CD4-positive, alpha-beta memory T cell (primary cell): ENCODE measurements at regions not wholly inside any gene's neighbourhood (a gene's known extent, or its start where the extent isn't known, plus 50 kb on each side); places are given as distances from the start of the nearest gene placed in this dataset.

Source experiments
- CTCF ChIA-PET: fragments of 350-600 bp; sonication (Branson Sonifier 250); formaldehyde crosslinking; loops from one replicate; lab custom pipeline; 2021; ENCODE audit warnings: inconsistent platforms; ENCODE audit not compliant: partially characterized antibody; lab: Charles Lee
- POLR2A ChIA-PET: fragments of 350-600 bp; sonication (Branson Sonifier 250); formaldehyde crosslinking; loops from one replicate; lab custom pipeline; 2021; ENCODE audit not compliant: partially characterized antibody; lab: Charles Lee
- DNase-seq, 5 donors: peaks; one replicate each; pipeline versions ENCODE4 v3.0.0 to v3.0.0-alpha.2; 2020 to 2022; ENCODE audit warnings: mixed read lengths in 1 of 5
- H3K27ac ChIP-seq: one replicate; pipeline ENCODE4 v1.7.0; 2013; ENCODE audit warnings: low read depth, low read length
- H3K27me3 ChIP-seq: 2 replicates; pipeline ENCODE4 v1.7.0; 2013; ENCODE audit warnings: mild to moderate bottlenecking, low read length, moderate library complexity; ENCODE audit not compliant: insufficient read depth
- H3K36me3 ChIP-seq: 2 replicates; pipeline ENCODE4 v1.7.0; 2013; ENCODE audit warnings: mild to moderate bottlenecking, low read length, moderate library complexity; ENCODE audit not compliant: insufficient read depth
- H3K4me1 ChIP-seq: 2 replicates; pipeline ENCODE4 v1.7.0; 2013; ENCODE audit warnings: mild to moderate bottlenecking, low read length, moderate library complexity; ENCODE audit not compliant: insufficient read depth
- H3K4me3 ChIP-seq, 2 donors: one replicate each; pipeline ENCODE4 v1.7.0; 2013; ENCODE audit warnings: low read length in 2 of 2, mild to moderate bottlenecking in 1 of 2
- H3K9me3 ChIP-seq, 2 donors: one replicate each; pipeline ENCODE4 v1.7.0; 2013; ENCODE audit warnings: low read length in 2 of 2, control low read depth in 1 of 2; ENCODE audit not compliant: control insufficient read depth in 1 of 2
- H3K27ac Mint-ChIP-seq, 7 donors: one replicate each; pipeline ENCODE4 v1.8.0; 2020 to 2021; ENCODE audit warnings: mixed read lengths in 7 of 7, mild to moderate bottlenecking in 6 of 7, inconsistent platforms in 3 of 7, moderate library complexity in 3 of 7
- H3K27me3 Mint-ChIP-seq, 2 donors: one replicate each; pipeline ENCODE4 v1.8.0; 2020 to 2021; ENCODE audit warnings: mixed read lengths in 2 of 2
- H3K36me3 Mint-ChIP-seq, 2 donors: one replicate each; pipeline ENCODE4 v1.8.0; 2020 to 2021; ENCODE audit warnings: mixed read lengths in 2 of 2, inconsistent platforms in 1 of 2, mild to moderate bottlenecking in 1 of 2
- H3K4me1 Mint-ChIP-seq, 4 donors: one replicate each; pipeline ENCODE4 v1.8.0; 2020 to 2021; ENCODE audit warnings: mixed read lengths in 4 of 4, mild to moderate bottlenecking in 1 of 4
- H3K4me3 Mint-ChIP-seq, 8 donors: one replicate each; pipeline ENCODE4 v1.8.0; 2020 to 2021; ENCODE audit warnings: mixed read lengths in 8 of 8, mild to moderate bottlenecking in 7 of 8, moderate library complexity in 6 of 8, inconsistent platforms in 3 of 8
- H3K9me3 Mint-ChIP-seq, 8 donors: one replicate each; pipeline ENCODE4 v1.8.0; 2020 to 2021; ENCODE audit warnings: mixed read lengths in 8 of 8, mild to moderate bottlenecking in 5 of 8, inconsistent platforms in 3 of 8, moderate library complexity in 1 of 8
- intact Hi-C: fragments of 100-400 bp; cut with micrococcal nuclease; formaldehyde crosslinking; loops from one replicate; pipeline ENCODE4 v1.15.1; 2023

GRCh38 chr6:100088009-100088408 lies 94.0 kb upstream of the MCHR2 start:
- ChIA-PET CTCF (interaction anchor here (1.6 kb wide), 1 partner anchor 9 kb away, joined by 7 read pairs; no protein-coding TSS in a partner anchor), POLR2A (no interaction called here)
- Histone ChIP-seq H3K27ac (no peak overlapping the region), H3K36me3 (no peaks in the 10 kb centered on the region), H3K9me3 (no peaks in the 10 kb centered on the region), H3K4me1 (no peaks in the 10 kb centered on the region), H3K27me3 (no peaks in the 10 kb centered on the region), H3K4me3 (no peak overlapping the region)
- DNase-seq, result no peak
- intact Hi-C loops, result no loop called here
- H3K4me1 Mint-ChIP-seq, result no peaks in the 10 kb centered on the region
- no peaks in the 10 kb centered on the region for H3K36me3 Mint-ChIP-seq
- no peak overlapping the region for H3K4me3 Mint-ChIP-seq
- no peak overlapping the region for H3K27ac Mint-ChIP-seq
- H3K27me3 Mint-ChIP-seq, result peaks cover 0 to 2% of the 10 kb centered on the region in 2 donors
- no peaks in the 10 kb centered on the region for H3K9me3 Mint-ChIP-seq

DNA sequence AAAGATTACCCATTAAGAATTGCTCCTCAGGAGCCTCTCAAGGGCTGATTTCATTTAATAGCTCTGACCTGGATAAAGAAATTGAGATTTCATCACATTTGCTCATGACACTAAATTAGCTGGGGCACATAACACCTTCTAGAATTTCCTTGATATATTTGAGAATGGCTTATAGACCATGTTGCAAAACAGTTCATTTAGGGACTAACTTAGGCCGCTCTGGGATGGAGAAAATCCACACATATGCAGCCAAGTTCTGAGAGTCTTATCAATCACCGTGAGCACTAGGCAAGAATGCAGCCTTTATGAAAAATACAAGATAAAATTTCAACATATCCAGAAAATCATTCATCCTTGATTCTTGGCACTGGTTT lies 91.0 kb upstream of the MCHR2 start:
- H3K27ac Mint-ChIP-seq, result no peak overlapping the region
- peaks cover 0 to 2% of the 10 kb centered on the region in 2 donors for H3K27me3 Mint-ChIP-seq
- Histone ChIP-seq H3K27me3 (no peaks in the 10 kb centered on the region), H3K9me3 (no peaks in the 10 kb centered on the region), H3K36me3 (no peaks in the 10 kb centered on the region), H3K27ac (no peak overlapping the region), H3K4me1 (no peaks in the 10 kb centered on the region), H3K4me3 (no peak overlapping the region)
- intact Hi-C loops, result no loop called here
- H3K9me3 Mint-ChIP-seq, result no peaks in the 10 kb centered on the region
- DNase-seq, result no peak
- ChIA-PET POLR2A (no interaction called here), CTCF (no interaction called here)
- H3K4me3 Mint-ChIP-seq, result no peak overlapping the region
- no peaks in the 10 kb centered on the region for H3K36me3 Mint-ChIP-seq
- H3K4me1 Mint-ChIP-seq, result no peaks in the 10 kb centered on the region

GRCh38 chr6:100084316-100084990 lies 90.4 kb upstream of the MCHR2 start:
- no peaks in the 10 kb centered on the region for H3K27me3 ChIP-seq
- Mint-ChIP-seq H3K27ac (no peak overlapping the region), H3K4me1 (no peaks in the 10 kb centered on the region), H3K27me3 (peaks cover 0 to 2% of the 10 kb centered on the region in 2 donors), H3K9me3 (no peaks in the 10 kb centered on the region), H3K4me3 (no peak overlapping the region), H3K36me3 (no peaks in the 10 kb centered on the region)
- no peak overlapping the region for H3K27ac ChIP-seq
- H3K36me3 ChIP-seq, result no peaks in the 10 kb centered on the region
- no peaks in the 10 kb centered on the region for H3K9me3 ChIP-seq
- intact Hi-C loops, result no loop called here
- CTCF ChIA-PET, result no interaction called here
- POLR2A ChIA-PET, result no interaction called here
- no peak for DNase-seq
- no peak overlapping the region for H3K4me3 ChIP-seq
- H3K4me1 ChIP-seq, result no peaks in the 10 kb centered on the region

- no peak for DNase-seq
- H3K4me1 ChIP-seq, result no peaks in the 10 kb centered on the region
- Mint-ChIP-seq H3K4me3 (no peak overlapping the region), H3K9me3 (peaks cover 0 to 2% (median 0%) of the 10 kb centered on the region in 8 donors), H3K27ac (no peak overlapping the region), H3K4me1 (no peaks in the 10 kb centered on the region), H3K36me3 (no peaks in the 10 kb centered on the region), H3K27me3 (peaks cover 2 to 4% of the 10 kb centered on the region in 2 donors)
- no peaks in the 10 kb centered on the region for H3K27me3 ChIP-seq
- no peaks in the 10 kb centered on the region for H3K9me3 ChIP-seq
- ChIA-PET POLR2A (no interaction called here), CTCF (no interaction called here)
- no peak overlapping the region for H3K27ac ChIP-seq
- H3K36me3 ChIP-seq, result no peaks in the 10 kb centered on the region
- intact Hi-C loops, result no loop called here
- H3K4me3 ChIP-seq, result no peak overlapping the region
Measured at GRCh38 chr6:100078509-100078908, 84.5 kb upstream of the MCHR2 start.

- Mint-ChIP-seq H3K4me3 (no peak overlapping the region), H3K27ac (no peak overlapping the region), H3K36me3 (no peaks in the 10 kb centered on the region), H3K4me1 (no peaks in the 10 kb centered on the region), H3K27me3 (peaks cover 0 to 2% of the 10 kb centered on the region in 2 donors), H3K9me3 (peaks cover 2 to 21% (median 9%) of the 10 kb centered on the region in 8 donors)
- Histone ChIP-seq H3K4me1 (no peaks in the 10 kb centered on the region), H3K27me3 (no peaks in the 10 kb centered on the region), H3K27ac (no peak overlapping the region), H3K4me3 (no peak overlapping the region), H3K36me3 (no peaks in the 10 kb centered on the region), H3K9me3 (no peaks in the 10 kb centered on the region)
- ChIA-PET POLR2A (no interaction called here), CTCF (no interaction called here)
- no peak for DNase-seq
- intact Hi-C loops, result no loop called here
Measured at GRCh38 chr6:100065348-100065747, 71.3 kb upstream of the MCHR2 start.

- Histone ChIP-seq H3K27me3 (no peaks in the 10 kb centered on the region), H3K36me3 (no peaks in the 10 kb centered on the region), H3K27ac (no peak overlapping the region), H3K9me3 (no peaks in the 10 kb centered on the region), H3K4me3 (no peak overlapping the region), H3K4me1 (no peaks in the 10 kb centered on the region)
- ChIA-PET CTCF (no interaction called here), POLR2A (no interaction called here)
- Mint-ChIP-seq H3K4me1 (no peaks in the 10 kb centered on the region), H3K27ac (no peak overlapping the region), H3K9me3 (peaks cover 0 to 7% (median 2%) of the 10 kb centered on the region in 8 donors), H3K36me3 (no peaks in the 10 kb centered on the region), H3K27me3 (peaks cover 0 to 2% of the 10 kb centered on the region in 2 donors), H3K4me3 (no peak overlapping the region)
- DNase-seq, result no peak
- intact Hi-C loops, result no loop called here
Measured at GRCh38 chr6:100062621-100063020, 68.6 kb upstream of the MCHR2 start.

- ChIA-PET CTCF (no interaction called here), POLR2A (no interaction called here)
- H3K4me1 Mint-ChIP-seq, result no peaks in the 10 kb centered on the region
- H3K27ac Mint-ChIP-seq, result no peak overlapping the region
- intact Hi-C loops, result no loop called here
- DNase-seq, result no peak
- H3K27ac ChIP-seq, result no peak overlapping the region
- peaks cover 0 to 2% of the 10 kb centered on the region in 2 donors for H3K27me3 Mint-ChIP-seq
- H3K4me3 Mint-ChIP-seq, result no peak overlapping the region
- no peaks in the 10 kb centered on the region for H3K36me3 Mint-ChIP-seq
- H3K4me1 ChIP-seq, result no peaks in the 10 kb centered on the region
- no peak overlapping the region for H3K4me3 ChIP-seq
- peaks cover 0 to 7% (median under 1%) of the 10 kb centered on the region in 8 donors for H3K9me3 Mint-ChIP-seq
- no peaks in the 10 kb centered on the region for H3K9me3 ChIP-seq
- no peaks in the 10 kb centered on the region for H3K36me3 ChIP-seq
- no peaks in the 10 kb centered on the region for H3K27me3 ChIP-seq
Measured at GRCh38 chr6:100057941-100058340, 63.9 kb upstream of the MCHR2 start.
